LNCAP (cell line): ENCODE measurements at regions not wholly inside any gene's neighbourhood (a gene's known extent, or its start where the extent isn't known, plus 50 kb on each side); places are given as distances from the start of the nearest gene placed in this dataset.

ENCODE experiments used
- CTCF ChIP-seq: fragments of 450-650 bp; IDR thresholded peaks from 2 replicates; pipeline ENCODE4 v1.5.1; 2017; ENCODE audit warnings: mild to moderate bottlenecking

GRCh38 chr17:71963351-71963750 lies 157.5 kb upstream of the SOX9 start:
- no peak for TF ChIP-seq CTCF

GRCh38 chr17:71963791-71964190 lies 157.0 kb upstream of the SOX9 start:
- no peak for TF ChIP-seq CTCF

DNA sequence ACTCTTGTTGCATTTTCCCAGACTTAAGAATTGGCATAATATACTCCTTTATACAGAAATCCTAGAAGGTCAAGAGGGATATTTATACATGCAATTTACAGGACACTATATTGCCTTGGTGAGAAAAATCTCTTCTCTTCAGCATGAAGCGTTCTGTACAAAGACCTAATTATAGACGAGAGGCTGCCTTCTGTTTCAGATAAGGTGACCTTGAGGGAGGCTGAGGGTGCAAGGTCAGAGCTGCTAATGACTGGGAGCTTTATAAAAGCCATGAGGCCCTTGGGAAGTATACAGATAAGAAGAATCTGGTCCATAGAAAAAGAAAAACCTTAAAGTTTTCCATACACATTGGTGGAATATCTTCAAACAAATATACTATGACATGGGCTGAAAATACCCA lies 156.3 kb upstream of the SOX9 start:
- TF ChIP-seq CTCF: no peak

DNA sequence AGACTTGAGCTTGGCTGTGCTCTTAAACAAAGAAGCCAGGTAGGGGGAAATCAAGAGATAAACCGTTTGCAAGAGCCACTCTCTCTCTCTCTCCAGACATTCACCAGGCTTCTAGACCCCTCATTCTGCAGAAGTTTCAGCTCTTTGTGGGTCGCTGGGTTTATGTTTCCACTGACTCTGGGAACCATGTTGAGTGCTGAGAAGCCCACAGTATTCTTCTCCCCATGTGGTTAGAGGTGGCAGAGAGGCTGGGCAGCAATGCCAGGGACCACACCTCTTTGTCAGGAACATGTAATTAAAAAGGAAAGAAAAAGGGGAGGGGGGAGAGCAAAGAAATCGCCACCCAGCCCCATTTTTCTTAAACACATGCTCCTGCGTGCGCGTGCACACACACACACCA lies 154.8 kb upstream of the SOX9 start:
- TF ChIP-seq CTCF: no peak

GRCh38 chr17:71966459-71967313 lies 154.1 kb upstream of the SOX9 start:
- no peak for TF ChIP-seq CTCF

GRCh38 chr17:71969500-71969899 lies 151.3 kb upstream of the SOX9 start:
- TF ChIP-seq CTCF: no peak

- TF ChIP-seq CTCF: no peak
Measured at GRCh38 chr17:71970312-71970711, 150.5 kb upstream of the SOX9 start.

- TF ChIP-seq CTCF: no peak
Measured at GRCh38 chr17:71974051-71974450, 146.8 kb upstream of the SOX9 start.
